Panc1 (cell line): ENCODE measurements at regions not wholly inside any gene's neighbourhood (a gene's known extent, or its start where the extent isn't known, plus 50 kb on each side); places are given as distances from the start of the nearest gene placed in this dataset.
"Not testable (repeated sequence)": the region's sequence is repeated elsewhere in the genome, so short reads cannot be mapped to it uniquely, and the experiment has no call there.

Experiments
- CTCF ChIP-seq: fragments of 450-650 bp; IDR thresholded peaks from 2 replicates; pipeline ENCODE4 v1.5.1; 2017; ENCODE audit warnings: mild to moderate bottlenecking
- POLR2AphosphoS5 ChIP-seq: IDR thresholded peaks from 2 replicates; pipeline ENCODE4 v1.6.1; 2012; ENCODE audit warnings: mild to moderate bottlenecking, low read depth, low read length, moderate library complexity
- REST ChIP-seq, 2 experiments: IDR thresholded peaks; 2 replicates each; pipeline ENCODE4 v1.6.1; 2011 to 2012; ENCODE audit warnings: low read depth in 2 of 2, control low read depth in 1 of 2, low read length in 1 of 2, mild to moderate bottlenecking in 1 of 2, moderate library complexity in 1 of 2; ENCODE audit not compliant: insufficient read depth in 1 of 2
- SIN3A ChIP-seq: IDR thresholded peaks from 2 replicates; pipeline ENCODE4 v1.6.1; 2012; ENCODE audit warnings: low read depth, mild to moderate bottlenecking, low read length, moderate library complexity, borderline replicate concordance; ENCODE audit not compliant: insufficient read depth

GRCh38 chr5:21341203-21341947 lies 1353.4 kb upstream of the CDH18 start:
- TF ChIP-seq CTCF; POLR2AphosphoS5; REST (IDR thresholded peaks at IDR 0.05; ENCODE audit: insufficient read depth in 1 of 2, low read depth in 2 of 2, low read length in 1 of 2); SIN3A: not testable (repeated sequence)
